ENCODE measurements at regions not wholly inside any gene's neighbourhood (a gene's known extent, or its start where the extent isn't known, plus 50 kb on each side); places are given as distances from the start of the nearest gene placed in this dataset.

- DNase-seq (ENCODE audit: extremely low spot score, insufficient read length, low read depth) = no peak
- FAIRE-seq = peak; percentile 92
Observed at GRCh38 chr6:138001750-138002349, 105.4 kb downstream of the PERP start.

- peak; percentile 80 for FAIRE-seq
- DNase-seq (ENCODE audit: extremely low spot score, insufficient read length, low read depth) = no peak
Observed at GRCh38 chr6:138004430-138005287, 102.6 kb downstream of the PERP start.

GRCh38 chr6:138005846-138006245, 101.4 kb downstream of the PERP start:
- DNase-seq (ENCODE audit: extremely low spot score, insufficient read length, low read depth) (no peak), FAIRE-seq (no peak)

GRCh38 chr6:138007014-138007472, 100.2 kb downstream of the PERP start:
- DNase-seq (ENCODE audit: extremely low spot score, insufficient read length, low read depth) (peak; percentile 17), FAIRE-seq (peak; percentile 80)

- no peak for FAIRE-seq
Observed at GRCh38 chr6:138008791-138009190, 98.4 kb downstream of the PERP start.

GRCh38 chr6:138011413-138011812, 95.8 kb downstream of the PERP start:
- no peak for FAIRE-seq
- DNase-seq (ENCODE audit: extremely low spot score, insufficient read length, low read depth) = no peak

More at GRCh38 chr6:138008791-138009190, 98.4 kb downstream of the PERP start:
- no peak for DNase-seq (ENCODE audit: extremely low spot score, insufficient read length, low read depth)

GRCh38 chr6:138012682-138013081, 94.5 kb downstream of the PERP start:
- no peak for DNase-seq (ENCODE audit: extremely low spot score, insufficient read length, low read depth)
- no peak for FAIRE-seq

- FAIRE-seq (no peak), DNase-seq (ENCODE audit: extremely low spot score, insufficient read length, low read depth) (no peak)
Observed at GRCh38 chr6:138013959-138014358, 93.3 kb downstream of the PERP start.

GRCh38 chr6:138017166-138017757, 90.0 kb downstream of the PERP start:
- no peak for DNase-seq (ENCODE audit: extremely low spot score, insufficient read length, low read depth)
- FAIRE-seq = no peak

- DNase-seq (ENCODE audit: extremely low spot score, insufficient read length, low read depth) = no peak
- no peak for FAIRE-seq
Observed at GRCh38 chr6:138018297-138018696, 88.9 kb downstream of the PERP start.

- DNase-seq (ENCODE audit: extremely low spot score, insufficient read length, low read depth) = no peak
- no peak for FAIRE-seq
Observed at GRCh38 chr6:138025528-138025978, 81.7 kb downstream of the PERP start.

- DNase-seq (ENCODE audit: extremely low spot score, insufficient read length, low read depth) (no peak), FAIRE-seq (no peak)
Observed at GRCh38 chr6:138026342-138026741, 80.9 kb downstream of the PERP start.

- FAIRE-seq (no peak), DNase-seq (ENCODE audit: extremely low spot score, insufficient read length, low read depth) (no peak)
Observed at GRCh38 chr6:138028893-138029292, 78.3 kb downstream of the PERP start.

GRCh38 chr6:138030872-138031271, 76.3 kb downstream of the PERP start:
- DNase-seq (ENCODE audit: extremely low spot score, insufficient read length, low read depth) (no peak), FAIRE-seq (no peak)

- no peak for DNase-seq (ENCODE audit: extremely low spot score, insufficient read length, low read depth)
- FAIRE-seq = no peak
Observed at GRCh38 chr6:138031417-138031816, 75.8 kb downstream of the PERP start.

- DNase-seq (ENCODE audit: extremely low spot score, insufficient read length, low read depth) (no peak), FAIRE-seq (no peak)
Observed at GRCh38 chr6:138031850-138032249, 75.4 kb downstream of the PERP start.

- DNase-seq (ENCODE audit: extremely low spot score, insufficient read length, low read depth) (no peak), FAIRE-seq (no peak)
Observed at GRCh38 chr6:138032571-138032970, 74.6 kb downstream of the PERP start.

- FAIRE-seq (no peak), DNase-seq (ENCODE audit: extremely low spot score, insufficient read length, low read depth) (no peak)
Observed at GRCh38 chr6:138034229-138034628, 73.0 kb downstream of the PERP start.

GRCh38 chr6:138035070-138035469, 72.1 kb downstream of the PERP start:
- FAIRE-seq (no peak), DNase-seq (ENCODE audit: extremely low spot score, insufficient read length, low read depth) (no peak)

- FAIRE-seq (no peak), DNase-seq (ENCODE audit: extremely low spot score, insufficient read length, low read depth) (no peak)
Observed at GRCh38 chr6:138036111-138036510, 71.1 kb downstream of the PERP start.

GRCh38 chr6:138037009-138037504, 70.2 kb downstream of the PERP start:
- DNase-seq (ENCODE audit: extremely low spot score, insufficient read length, low read depth) (no peak), FAIRE-seq (no peak)

Data from GM18507 (cell line).